NCI-H146 (cell line): ENCODE measurements at regions not wholly inside any gene's neighbourhood (a gene's known extent, or its start where the extent isn't known, plus 50 kb on each side); places are given as distances from the start of the nearest gene placed in this dataset.

Source experiments
- DNase-seq: peaks from one replicate; lab custom pipeline; 2025; lab: John Stamatoyannopoulos, UW

DNA sequence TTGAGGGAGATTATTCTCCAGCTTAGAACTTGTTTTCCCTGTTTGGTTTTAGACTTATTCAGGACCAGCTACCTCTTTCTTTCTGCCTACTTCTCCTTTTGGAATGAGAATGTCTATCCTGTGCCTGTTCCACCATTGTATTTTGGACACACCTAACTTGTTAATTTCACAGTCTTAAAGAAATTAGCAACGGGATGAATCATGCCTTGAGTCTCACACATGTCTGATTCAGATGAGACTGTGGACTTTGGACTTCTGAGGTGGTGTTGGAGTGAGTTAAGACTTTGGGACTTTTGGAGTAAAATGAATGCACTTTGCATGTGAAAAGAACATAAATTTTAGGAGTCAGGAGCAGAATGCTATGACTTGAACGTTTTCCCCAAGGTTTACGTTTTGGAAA is 581.4 kb downstream of the CDH11 start:
- no peak for DNase-seq

DNA sequence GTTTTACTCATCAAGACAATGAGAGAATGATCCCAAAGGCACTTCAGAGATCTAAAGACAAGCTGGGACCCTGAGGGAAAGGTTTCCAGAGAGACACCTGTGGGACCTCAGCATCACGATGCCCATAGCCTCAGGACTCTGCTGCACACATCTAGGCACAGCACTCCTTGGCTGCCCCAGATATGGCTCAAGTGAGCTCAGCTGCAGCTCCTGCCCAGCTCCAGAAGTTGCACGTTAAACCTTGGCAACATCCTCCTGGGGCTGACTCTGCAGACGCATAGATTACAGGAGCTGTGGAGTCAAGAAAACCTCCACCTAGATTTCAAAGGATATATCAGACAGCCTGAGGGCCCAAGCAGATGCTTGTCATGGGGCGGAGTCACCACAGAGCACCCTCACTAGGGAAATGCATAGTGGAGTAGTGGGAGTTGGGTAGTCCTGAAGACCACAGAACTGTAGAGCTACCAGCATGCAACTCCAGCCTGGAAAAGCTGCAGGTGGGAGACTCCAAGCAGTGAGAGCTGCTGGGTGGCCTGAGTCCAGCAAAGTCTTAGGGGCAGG is 582.0 kb downstream of the CDH11 start:
- DNase-seq: no peak

GRCh38 chr16:64534180-64534780 is 587.6 kb downstream of the CDH11 start:
- no peak for DNase-seq

GRCh38 chr16:64532691-64533090 is 589.2 kb downstream of the CDH11 start:
- no peak for DNase-seq

DNA sequence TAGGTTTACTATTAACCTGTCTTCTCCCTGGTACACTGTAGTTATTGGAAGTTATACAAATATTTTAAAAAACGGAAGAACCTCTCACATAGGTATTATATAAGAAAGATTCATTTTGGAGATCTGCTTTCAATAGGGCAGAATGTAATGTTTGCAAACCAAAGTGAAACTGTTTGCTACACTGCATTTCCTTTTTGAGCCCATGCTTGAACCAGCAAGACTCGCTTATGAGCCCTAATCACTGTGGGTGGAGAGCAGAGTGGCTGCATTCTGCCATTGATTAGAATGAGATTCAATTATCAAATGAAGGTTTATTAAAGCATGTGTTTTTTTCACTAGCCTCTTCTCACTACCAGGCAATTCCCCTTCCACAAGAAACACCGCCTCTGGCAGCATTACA is 589.7 kb downstream of the CDH11 start:
- DNase-seq: no peak

DNA sequence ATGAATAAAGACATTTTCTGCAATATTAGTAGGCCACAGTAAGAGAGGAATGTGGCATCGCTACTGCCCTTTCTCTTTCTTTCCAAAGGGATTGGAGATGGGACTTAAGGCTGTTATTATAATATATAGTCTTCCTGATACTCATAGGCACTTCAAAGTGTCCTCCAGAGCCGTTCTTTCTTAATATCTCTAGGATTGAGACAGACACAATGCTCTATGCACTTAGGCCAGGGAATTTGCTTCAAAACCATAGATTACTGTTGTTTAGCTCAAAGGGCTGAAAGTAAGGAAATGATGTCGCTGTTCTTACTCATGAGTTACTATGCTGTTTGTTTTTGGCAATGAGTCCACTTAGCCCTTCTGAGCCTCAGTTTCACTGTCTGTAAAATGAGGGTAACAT is 590.5 kb downstream of the CDH11 start:
- DNase-seq: no peak

DNA sequence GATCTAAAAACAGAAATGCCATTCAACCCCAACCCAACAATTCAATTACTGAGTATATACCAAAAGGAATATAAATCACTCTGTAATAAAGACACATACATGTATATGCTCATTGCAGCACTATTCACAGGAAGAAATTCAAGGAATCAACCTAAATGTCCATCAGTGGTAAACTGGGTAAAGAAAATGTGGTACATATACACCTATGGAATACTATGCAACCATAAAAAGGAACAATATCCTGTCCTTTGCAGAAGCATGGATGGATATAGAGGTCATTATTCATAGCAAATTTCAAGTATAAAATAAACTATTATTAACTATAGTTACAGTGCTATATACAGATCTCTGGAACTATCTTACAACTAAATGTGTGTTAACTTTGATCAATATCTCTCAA is 599.3 kb downstream of the CDH11 start:
- DNase-seq: no peak

DNA sequence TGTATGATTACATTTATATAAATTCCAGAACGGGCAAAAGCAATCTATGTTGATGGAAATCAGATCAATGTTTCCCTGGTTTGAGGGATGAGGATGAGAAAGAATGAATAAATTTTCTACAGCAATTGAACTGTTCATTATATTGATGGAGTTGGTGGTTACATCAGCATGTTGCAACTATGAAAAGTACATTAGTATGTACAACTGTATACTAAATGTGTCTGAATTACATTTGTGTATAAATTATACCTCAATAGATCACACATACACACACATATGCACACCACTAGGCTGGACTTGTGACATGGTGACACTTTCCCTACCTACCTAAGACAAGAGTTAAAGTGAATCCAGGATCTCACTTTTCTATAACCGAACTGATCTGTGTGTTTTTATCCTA is 608.0 kb downstream of the CDH11 start:
- no peak for DNase-seq

- DNase-seq: no peak
These were observed 614.4 kb downstream of the CDH11 start for GRCh38 chr16:64507240-64508024.

DNA sequence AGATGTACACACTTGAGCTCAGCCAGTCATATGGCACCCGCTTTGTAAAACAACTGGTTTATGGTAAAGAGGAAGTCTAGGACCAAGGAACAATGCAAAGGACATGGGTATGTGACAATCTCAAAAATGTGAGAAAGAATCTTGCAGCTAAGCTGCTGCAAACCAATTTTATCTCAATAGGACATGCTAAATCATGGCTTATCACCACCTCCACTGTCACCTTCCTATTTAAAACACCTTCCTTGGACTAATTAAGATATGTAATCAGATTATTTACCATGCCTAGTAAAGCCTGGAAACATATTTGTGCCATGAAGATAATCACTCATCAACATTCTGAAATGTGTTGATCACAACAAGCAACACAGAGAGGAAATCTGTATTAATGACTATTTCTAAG is 622.7 kb downstream of the CDH11 start:
- no peak for DNase-seq

DNA sequence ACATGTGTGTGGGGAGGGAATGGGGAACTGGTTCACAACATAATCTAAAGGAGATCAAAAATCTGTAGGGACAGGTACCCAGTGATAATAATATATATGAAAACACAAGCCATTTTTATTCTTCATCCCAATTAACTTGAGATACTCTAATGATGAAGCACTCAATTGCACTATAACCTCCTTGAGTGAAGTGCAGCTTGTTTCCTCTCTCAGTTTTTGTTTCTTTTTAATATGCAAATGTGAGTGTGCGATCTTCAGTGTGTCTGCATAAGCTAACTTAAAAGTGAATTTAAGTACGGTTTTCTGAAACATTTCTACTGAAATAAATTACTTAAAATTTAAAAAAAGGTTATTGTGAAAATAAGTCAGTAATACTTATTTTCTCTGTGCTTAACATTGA is 623.5 kb downstream of the CDH11 start:
- no peak for DNase-seq

DNA sequence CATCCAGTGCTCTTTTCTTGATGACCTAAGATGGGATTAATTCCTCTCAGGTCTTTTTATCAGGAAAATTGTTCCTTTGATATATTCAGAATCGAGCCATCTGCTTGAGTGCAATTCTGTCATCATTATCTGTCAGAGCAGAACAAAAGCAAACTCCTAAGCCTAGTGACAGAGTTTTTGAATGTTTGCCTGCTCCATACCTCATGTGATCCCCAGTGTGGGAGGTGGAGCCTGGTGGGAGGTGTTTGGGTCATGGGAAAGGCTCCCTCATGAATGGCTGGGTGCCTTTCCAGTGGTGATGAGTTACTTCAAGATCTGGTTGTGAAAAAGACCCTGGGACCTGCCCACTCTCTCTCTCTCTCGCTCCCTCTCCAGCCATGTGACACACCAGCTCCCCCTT is 628.2 kb downstream of the CDH11 start:
- no peak for DNase-seq

DNA sequence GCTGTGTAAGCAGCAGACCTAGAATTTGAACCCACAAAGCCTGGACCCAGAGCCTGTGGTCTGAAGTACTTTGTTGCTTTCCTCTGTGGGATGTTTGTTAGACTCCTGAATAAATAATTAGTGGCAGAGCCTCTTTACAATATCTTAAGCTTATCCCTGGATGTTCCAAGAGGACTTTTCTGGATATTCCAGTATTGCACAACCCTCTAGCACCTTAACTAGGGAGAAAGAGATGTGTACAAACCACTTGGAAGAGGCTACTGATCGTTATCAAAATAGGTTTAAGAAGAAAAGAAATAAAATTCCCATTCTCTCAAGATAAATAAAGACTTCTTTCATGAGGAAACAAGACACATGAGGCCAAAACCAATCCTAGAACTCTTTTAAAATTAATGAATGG is 632.4 kb downstream of the CDH11 start:
- DNase-seq: no peak

DNA sequence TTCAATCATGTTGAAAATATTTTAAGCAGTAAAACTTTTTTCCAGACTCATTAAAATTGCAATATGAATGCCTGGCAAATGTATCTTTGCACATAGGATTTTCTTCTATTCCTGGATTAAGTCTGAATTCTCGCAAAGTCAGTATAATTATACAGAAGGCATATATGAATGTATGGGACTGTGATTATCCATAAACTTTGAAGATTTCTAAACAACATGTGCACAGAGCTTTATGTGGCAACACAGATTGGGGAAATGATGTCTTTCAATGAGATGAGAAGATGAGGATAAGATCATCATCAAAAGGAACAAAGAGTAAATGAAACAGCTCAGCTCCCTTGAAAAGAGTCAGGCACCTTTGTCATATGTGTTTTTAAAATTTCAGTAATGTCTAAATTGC is 635.3 kb downstream of the CDH11 start:
- no peak for DNase-seq

DNA sequence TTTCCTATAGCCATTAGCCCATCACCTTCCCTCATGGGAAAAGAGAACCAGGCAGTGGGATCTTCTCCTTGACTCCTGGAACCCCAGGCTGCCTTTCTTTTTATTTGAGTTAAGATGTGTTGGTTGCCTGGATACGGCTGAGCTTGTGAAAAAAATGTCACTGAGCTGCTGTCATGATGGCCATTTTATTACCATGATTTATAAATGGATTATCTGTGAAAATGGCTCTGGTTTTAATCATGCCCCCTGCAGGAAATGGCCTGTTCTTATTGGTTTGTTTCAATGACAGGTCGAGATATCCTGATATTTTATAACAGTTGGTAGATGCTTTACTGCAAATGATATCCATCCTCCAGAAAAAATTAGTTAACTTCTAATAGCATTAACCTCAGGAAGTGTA is 640.4 kb downstream of the CDH11 start:
- no peak for DNase-seq

DNA sequence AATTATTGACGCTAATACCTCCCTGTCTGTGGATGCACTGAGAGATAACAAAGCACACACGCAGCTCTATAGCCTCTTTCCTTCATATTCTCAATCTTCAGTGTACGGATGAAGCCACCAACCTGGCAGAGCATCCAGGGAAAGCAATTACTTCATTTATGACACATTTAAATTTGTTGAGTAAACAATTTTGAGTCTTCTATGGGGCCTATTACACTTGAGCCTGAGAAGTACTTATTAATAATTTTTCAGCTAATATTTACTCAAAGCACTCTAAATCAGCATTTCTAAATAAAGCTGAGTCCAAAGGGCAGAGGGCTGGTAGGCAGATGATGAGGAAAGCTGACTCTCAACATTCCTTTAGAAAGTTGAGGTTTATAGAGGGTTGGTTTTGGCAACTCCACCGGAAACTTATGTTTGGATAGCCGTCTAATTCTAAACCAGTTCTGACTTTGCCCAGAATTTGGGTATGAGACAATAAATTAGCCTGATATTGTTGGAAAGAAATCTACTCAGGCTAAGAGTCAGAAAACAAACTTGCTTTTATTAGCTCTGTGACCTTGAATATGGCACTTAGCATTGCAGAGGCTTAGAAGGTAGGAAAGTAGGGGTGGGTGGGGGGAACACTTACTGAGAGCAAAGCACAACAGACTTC is 643.5 kb downstream of the CDH11 start:
- no peak for DNase-seq

DNA sequence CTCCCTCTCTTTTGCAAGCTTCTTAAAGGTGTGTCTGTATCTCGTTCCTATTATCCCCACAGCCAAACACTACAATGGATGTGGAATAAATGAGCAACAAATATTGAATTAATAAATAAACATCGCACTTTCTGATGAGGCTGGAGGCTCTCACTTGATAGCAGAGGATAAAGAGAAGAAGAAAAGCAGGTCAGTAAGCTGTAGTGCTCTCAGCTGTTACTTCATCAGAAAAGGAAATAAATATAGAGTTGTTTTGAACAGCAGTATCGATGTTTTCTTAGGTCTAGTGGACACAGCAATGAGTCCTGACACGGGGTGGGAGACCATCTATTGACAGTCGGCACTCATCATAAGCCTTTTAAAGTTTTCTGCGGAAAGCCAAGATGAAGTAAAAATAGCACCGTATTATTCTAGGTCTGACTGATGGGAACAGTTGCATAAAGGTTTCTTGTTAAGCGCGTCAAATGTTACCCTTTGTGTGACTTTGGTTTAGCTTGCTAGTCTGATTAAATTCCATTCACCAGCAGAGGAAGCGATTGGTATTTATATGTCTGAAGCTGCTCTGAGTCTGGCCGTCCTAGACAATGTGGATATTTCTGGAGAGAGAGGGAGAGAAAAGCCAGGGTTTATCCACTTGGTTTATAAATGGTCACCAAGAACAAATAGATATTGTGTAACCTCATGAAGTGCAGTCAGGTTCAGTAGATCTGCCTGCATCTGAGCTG is 646.1 kb downstream of the CDH11 start:
- DNase-seq: no peak

- no peak for DNase-seq
These were observed 650.9 kb downstream of the CDH11 start for GRCh38 chr16:64470916-64471315.

DNA sequence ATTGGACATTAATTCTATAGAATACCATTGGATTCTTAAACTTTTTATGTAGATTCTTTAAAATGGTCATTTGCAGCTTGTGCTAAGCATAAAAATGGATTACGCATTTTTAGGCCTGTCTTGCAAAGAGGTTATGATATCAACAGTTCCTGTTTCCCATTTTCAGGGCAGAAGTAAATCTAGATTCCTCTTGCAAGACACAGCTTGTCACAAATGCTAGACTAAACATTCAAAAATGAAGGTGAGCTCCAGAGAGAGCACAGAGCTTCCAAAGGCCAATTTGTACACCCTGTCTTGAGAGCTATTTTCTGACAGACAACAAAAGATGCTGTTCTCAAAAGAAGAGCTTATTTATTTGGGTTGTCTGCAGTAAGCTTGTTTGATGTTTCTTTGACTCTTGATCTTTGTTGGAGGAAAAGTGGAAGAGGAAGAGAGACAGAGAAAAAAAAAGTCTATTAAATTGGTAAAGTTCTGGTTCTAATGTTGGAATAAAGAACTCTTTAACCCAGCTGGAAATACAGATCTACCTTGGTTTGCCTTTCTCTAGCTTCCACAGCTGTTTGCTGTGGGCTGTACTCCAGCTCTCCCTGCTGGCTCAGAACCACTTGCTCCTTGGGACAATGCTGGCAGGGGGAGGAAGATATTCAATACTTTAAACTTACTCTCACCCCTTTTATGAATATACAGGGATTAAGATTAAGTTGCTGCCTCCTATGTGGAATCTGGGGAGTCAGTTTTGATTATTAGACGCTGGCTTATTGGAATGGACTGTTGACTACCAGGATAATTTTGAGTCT is 651.8 kb downstream of the CDH11 start:
- DNase-seq: no peak

DNA sequence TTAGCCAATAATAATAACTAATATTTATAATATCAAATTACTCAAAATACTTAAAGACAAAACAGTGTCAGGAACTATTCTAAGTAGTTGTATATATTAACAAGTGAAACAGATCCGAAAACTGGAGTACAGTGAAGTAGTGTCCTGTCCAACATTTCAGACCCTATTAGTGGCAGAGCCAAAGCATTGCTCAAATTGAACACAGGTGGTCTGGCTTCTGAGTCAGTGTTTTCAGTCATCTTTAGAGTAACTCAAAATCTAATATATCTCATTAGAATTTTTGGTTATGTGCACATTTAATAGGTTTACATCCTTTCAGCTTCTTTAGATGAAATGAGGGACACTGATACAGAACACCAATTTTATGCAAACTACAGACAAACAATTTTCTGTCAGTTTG is 652.5 kb downstream of the CDH11 start:
- no peak for DNase-seq

DNA sequence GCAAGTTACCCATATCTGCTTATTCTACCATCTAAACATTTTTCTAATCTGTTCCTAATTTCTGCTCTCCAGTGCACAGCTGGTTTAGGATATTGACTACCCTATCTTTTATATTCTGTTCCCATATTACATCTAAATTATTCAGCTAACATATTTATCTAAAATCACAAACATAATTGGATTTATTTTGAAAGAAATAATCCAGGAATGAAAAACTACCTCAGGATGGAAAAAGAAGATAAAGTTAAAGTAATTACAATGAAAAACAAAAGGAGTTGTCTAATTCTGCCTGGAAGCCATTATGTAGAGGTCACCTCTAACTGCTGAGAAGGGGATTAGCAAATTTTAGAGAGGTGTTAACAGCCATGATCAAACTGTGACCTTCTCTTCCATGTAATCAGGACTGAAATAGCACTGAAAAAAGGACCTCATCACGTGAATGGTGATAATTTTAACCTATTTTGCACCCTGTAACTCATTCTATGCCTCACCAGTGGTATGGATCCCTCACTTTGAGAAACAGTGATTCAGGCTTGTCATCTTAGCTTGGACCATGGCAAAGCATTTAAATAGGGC is 653.3 kb downstream of the CDH11 start:
- DNase-seq: no peak
